GM21447 (cell line): ENCODE measurements at regions not wholly inside any gene's neighbourhood (a gene's known extent, or its start where the extent isn't known, plus 50 kb on each side); places are given as distances from the start of the nearest gene placed in this dataset.
"Not testable (repeated sequence)": the region's sequence is repeated elsewhere in the genome, so short reads cannot be mapped to it uniquely, and the experiment has no call there.

Experiments used
- ATAC-seq: cut with Tn5 transposase; IDR thresholded peaks from one replicate; pipeline ENCODE4 v1.9.1; 2021; ENCODE audit not compliant: unreplicated experiment

DNA sequence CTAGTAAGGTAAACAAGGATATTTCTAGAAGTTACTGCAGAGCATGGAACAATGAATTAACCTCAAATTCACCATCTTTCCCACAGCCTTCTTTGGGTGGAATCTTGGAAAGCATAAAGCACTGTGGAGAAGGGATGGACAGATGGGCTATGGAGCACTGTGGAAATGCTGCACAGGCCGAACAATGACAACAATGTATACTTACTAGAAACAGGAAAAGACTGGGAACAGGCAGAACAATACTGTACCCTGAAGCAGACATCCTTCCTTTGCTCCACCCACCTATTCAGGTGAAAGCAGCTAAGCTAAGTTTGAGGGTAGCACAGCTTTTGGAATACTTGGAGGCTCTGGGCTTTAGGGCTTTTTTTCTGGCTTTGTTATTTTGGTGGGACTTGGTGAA, 250.6 kb upstream of the KLF8 start:
- no peak for ATAC-seq

DNA sequence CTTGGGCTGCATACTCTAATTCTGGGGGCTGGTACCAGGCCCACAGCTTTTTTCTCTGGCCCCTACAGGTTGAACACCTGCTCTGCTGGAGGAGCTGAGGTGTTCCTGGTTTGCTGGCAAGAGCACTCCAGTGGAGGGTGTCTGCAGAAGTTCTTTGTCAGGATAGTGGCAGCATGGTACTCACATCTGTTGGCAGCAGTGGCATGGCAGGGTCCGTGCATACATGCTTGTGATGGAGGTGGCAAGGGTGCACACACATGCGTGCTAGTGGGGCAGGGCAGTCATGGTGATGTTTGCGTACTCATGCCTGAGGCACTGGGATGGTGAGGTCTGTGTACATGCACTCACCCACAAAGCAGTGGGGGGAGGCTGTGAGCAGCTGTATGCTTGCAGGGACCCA, 235.5 kb upstream of the KLF8 start:
- no peak for ATAC-seq

DNA sequence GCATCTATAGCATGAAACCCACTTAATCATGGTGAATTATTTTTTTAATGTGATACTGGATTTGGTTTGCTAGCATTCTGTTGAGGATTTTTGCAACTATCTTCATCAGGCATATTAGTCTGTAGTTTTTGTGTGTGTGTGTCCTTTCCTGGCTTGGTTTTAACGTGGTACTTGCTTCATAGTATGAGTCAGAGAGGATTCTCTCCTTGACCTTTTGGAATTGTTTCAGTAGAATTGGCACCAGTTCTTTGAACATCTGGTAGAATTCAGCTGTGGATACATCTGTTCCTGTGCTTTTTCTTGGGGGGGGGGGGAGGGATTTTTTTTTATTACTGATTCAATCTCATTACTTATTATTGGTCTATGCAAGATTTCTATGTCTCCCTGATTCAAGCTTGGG, 232.0 kb upstream of the KLF8 start:
- ATAC-seq, result no peak

DNA sequence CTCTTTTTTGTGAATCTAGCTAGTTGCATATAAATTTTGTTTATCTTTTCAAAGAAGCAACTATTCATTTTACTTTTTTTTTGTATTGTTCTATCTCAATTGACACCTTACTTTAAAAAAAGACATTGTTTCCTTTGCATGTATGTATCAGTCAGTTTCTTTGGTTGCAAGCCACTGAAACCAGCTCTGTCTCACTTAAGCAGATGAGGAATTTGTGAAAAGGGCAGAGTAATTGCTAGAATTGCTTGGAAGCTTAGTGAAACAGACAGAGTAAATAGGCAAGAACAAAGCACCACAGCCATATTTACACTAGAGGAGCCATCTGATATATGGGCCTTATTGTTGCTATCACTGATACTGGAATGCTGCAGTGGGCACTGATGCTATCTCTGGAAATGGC, 231.4 kb upstream of the KLF8 start:
- no peak for ATAC-seq

DNA sequence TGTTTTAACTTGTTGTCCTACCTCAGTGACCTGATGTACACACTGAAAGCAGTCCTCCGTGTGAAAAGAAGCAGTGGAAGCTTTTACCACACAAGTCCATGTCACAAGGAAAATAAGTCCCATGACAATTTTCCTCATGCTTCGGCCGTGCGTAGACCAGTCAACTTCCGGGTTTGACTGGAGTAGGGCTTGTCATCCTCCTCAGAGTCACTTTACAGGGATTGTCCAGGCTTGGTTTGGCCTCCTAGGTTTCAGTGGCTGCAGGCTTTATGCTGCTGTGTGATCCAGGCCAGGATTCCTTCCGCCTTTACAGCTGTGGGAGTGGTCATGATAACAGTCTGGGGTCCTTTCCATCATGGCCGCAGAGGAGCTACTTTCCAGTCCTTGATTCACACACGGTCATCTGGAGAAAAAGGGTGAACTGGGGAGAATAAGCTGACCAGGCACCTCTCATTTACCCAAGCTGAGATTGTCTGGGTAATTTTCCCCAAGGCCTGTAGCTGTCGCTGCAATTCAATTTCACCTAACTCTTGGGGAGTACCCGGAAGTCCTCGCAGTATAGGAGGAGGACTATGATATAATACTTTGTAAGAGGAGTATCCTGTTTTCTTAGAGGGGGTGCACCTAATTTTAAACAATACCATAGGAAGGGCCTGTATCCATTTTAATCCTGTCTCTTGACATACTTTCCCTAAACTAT, 206.1 kb upstream of the KLF8 start:
- no peak for ATAC-seq

DNA sequence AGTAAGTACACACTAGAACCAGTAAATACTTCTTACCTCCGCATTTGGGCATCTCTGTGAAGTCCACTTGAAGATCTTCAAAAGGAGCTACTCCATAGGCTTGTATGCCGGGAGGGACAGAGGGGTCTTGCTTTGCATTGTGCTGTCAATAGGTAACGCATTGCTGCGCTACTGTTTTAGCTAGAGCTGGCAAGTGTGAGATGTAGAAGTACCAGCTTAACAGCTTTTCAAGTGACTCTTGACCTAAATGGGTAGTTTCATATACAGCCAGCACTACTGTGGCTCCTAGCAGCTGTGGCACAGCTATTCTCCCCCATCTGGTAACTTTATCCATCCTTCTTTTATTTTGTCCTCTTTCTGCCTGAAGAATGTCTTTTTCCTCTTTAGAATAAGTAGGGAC, 205.3 kb upstream of the KLF8 start:
- ATAC-seq, result no peak

DNA sequence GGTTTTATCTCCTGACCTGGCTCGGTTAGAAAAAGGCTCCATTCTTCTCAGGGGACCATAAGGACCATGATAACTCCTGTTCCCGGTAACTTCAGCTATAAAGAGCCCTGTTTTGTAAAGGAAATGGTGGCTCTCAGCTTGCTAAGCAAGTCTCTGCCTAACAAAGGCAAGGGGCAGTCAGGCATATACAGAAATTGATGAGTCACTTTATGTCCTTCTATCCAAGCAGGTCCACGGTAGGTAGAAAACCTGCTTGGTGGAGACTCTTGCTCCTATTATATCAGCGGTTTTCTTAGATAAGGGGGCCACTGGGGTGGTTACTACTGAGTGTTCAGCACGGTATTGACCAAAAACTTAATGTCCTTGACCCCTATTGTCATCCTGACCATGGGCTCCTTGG, 203.0 kb upstream of the KLF8 start:
- ATAC-seq, result no peak

DNA sequence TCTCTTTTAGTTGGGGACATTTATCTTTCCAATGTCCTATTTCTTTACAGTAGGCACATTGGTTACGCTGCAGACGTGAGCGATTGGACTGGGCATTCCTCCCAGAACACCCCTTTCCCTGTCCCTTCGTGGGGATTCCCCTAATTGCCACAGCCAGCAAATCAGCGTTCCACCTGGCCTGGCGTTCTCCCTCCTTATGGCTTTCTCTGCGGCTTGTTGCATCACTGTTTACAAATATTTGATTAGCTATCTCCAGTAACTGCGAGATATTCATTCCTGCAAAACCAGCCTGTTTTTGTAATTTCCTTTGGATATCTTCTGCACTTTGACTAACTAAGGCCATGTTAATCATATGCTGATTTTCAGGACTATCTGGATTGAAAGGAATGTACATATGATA, 202.5 kb upstream of the KLF8 start:
- ATAC-seq, result no peak

DNA sequence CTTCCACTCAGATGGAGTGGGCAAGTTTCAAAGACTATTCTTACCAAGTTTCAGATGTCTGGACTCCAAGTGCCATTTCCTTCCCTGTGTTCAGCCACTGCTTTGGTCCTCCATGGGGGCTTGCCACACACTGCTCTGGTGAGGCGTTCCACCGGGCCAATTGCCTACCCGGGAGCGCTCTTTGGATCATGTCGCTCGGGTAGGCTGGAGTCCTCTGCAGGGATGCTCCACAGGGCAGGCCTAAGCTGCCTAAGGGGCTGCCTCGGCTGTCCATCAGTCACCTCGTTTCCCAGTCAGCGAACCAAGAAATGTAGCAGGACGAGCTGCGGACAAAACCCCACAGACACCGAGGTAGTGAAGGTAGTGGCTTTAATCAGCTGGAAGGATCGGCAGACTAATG, 200.7 kb upstream of the KLF8 start:
- no peak for ATAC-seq

DNA sequence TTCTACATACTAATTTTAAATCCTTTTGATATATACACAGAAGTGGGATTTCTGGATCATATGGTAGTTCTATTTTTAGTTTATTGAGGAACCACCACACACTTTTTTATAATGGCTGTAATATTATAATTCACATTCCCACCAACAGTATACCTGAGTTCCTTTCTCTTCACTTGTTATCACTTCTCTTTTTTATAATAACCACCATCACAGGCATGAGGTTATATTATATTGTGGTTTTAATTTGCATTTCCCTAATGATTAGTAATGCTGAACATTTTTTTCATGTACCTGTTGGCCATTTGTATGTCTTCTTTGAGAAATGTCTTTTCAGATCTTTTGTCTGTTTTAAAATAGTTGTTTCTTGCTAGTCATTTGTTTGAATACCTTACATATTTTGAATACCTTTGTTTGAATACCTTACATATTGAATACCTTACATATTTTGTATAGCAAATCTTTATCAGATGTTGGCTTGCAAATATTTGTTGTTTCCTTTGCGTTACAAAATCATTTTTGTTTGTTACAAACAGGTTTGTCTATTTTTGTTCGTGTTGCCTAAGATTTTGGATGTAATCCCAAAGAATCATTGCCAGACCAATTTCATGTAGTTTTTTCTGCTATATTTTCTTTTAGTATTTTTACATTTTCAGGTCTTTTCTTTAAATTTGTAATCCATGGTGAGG, 198.5 kb upstream of the KLF8 start:
- no peak for ATAC-seq

DNA sequence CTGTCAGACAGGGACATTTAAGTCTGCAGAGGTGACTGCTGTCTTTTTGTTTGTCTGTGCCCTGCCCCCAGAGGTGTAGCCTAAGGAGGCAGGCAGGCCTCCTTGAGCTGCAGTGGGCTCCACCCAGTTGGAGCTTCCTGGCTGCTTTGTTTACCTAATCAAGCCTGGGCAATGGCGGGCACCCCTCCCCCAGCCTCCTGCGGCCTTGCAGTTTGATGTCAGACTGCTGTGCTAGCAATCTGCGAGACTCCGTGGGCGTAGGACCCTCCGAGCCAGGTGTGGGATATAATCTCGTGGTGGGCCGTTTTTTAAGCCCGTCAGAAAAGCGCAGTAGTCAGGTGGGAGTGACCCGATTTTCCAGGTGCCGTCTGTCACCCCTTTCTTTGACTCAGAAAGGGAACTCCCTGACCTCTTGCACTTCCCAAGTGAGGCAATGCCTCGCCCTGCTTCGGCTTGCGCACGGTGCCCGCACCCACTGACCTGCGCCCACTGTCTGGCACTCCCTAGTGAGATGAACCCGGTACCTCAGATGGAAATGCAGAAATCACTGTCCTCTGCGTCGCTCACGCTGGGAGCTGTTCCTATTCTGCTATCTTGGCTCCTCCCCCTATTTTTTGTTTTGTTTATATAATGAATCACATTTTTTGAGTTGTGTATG, 179.4 kb upstream of the KLF8 start:
- ATAC-seq, result not testable (repeated sequence)

DNA sequence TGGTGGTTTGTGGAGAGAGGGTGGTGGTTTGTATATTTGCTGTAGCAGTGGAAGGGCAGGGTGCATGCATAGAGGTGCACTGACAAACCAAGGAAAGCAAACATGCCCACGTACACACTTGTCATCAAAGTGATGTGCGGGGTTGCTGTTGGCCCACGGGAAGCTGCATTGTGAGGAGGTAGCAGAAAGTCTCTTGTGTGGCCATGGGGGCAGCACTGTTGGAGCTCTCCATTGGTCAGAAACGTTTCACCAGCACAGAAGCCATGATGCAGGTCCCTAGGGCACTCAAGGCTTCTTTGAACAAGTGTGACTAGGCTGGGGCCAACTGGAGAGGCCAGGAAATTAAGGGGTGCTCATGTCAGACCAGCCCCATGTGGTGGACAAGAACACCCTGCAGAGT, 174.8 kb upstream of the KLF8 start:
- no peak for ATAC-seq

DNA sequence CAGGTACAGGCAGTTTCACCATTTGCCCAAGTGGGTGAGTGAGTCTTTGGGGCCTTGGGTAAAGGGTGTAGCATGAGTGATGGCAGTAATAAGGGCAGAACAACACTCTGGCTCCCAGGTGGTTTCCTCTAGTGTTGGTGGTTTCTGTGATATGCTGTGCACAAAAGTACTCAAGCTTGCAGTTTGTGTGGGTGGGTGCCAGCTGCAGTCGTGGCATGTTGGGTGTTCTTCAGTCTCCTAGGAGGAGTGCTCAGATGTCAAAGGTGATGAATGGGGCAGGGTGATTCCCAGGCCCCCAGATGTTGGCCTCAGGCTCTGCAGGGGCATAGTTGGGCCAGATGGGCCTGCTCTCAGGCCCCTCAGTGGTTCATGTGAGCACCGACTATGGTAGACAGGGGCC, 166.1 kb upstream of the KLF8 start:
- peak; percentile 69 for ATAC-seq

DNA sequence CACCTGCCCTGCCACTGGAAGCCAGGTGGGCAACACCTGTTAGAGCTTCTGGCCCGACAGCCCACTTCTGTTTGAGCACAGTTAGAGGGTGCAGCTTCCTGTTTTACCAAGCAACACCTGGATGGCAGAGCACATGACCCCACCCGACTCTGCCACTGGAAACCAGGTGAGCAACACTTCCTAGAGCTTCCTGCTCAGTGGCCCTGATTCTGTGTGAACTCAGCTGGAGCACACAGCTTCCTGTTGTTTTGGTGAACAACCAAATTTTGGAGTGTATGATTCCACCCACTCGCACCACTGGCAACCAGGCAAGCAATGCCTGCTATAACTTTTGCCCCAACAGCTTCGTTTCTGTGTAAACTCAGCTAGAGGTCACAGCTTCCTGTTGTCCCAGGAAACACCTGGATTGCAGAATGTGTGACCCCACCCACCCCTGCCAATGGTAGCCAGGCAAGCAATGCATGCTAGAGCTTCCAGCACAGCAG, 163.8 kb upstream of the KLF8 start:
- peak; percentile 47 for ATAC-seq

DNA sequence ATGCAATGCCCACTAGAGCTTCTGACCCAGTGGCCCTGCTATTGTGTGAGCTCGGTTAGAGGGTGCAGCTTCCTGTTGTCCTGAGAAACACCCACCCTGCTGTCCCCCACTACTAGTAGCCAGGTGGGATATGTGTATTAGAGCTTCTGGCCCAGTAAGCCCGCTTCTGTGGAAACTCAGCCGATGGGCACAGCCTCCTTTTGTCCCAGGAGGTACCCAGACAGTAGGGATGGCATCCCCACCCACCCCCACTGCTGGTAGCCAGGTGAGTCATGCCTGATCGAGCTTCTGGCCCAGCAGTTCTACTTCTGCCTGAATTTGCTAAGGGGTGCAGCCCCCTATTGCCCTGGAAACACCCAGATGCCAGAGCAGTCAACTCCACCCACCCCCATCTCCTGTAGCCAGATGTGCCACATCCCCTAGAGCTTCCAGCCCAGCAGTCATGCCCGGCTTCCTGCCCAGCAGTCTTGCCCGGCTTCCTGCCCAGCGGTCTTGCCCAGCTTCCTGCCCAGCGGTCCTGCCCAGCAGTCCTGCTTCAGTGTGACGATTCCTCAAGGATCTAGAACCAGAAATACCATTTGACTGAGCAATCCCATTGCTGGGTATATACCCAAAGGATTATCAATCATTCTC, 162.7 kb upstream of the KLF8 start:
- no peak for ATAC-seq

DNA sequence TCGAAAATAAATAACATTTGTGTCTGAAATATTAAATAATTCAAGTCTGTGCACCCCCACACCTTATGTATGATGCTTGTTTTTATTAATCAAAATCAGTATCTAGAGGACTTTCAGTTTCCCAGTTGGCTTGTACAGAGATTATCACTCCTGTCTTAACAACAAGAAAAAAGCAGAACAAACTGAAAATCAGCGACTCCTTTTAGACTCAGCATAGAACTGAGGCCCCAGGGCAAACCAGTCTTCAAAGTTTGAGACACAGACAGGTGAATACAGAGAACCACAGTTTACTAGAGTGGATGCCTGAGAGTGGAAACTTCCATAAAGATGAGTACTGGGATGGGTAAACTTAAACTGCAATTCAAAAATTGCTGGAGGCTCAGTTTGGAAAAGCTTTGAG, 142.8 kb upstream of the KLF8 start:
- ATAC-seq, result no peak

DNA sequence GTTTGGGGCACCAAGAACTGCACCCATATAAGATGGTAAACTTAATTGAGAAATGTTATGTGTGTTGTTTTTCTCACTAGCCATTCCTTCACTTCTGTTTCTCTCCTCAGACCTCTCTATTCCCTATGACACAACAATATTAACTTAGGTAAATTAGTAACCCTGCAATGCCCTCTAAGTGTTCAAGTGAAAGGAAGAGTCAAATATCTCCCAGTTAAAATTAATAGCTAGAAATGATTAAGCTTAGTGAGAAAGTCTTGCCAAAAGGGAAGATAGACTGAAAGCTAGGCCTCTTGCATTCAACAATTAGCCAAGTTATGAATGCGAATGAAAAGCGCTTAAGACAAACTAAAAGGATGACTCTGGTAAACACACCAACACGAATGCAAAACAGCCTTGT, 132.9 kb upstream of the KLF8 start:
- ATAC-seq, result no peak

DNA sequence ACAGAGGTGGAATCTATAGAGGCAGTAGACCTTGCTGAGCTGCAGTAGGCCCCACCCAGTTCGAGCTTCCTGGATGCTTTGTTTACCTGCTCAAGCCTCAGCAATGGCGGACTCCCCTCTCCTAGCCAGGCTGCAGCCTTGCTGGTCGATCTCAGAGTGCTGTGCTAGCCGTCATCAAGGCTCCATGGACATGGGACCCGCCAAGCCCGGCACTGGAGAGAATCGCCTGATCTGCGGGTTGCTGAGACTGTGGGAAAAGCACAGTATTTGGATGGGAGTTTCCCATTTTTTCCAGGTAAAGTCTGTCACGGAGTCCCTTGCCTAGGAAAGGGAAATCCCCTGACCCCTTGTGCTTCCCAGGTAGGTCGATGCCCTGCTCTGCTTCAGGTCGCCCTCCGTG, 124.8 kb upstream of the KLF8 start:
- no peak for ATAC-seq

DNA sequence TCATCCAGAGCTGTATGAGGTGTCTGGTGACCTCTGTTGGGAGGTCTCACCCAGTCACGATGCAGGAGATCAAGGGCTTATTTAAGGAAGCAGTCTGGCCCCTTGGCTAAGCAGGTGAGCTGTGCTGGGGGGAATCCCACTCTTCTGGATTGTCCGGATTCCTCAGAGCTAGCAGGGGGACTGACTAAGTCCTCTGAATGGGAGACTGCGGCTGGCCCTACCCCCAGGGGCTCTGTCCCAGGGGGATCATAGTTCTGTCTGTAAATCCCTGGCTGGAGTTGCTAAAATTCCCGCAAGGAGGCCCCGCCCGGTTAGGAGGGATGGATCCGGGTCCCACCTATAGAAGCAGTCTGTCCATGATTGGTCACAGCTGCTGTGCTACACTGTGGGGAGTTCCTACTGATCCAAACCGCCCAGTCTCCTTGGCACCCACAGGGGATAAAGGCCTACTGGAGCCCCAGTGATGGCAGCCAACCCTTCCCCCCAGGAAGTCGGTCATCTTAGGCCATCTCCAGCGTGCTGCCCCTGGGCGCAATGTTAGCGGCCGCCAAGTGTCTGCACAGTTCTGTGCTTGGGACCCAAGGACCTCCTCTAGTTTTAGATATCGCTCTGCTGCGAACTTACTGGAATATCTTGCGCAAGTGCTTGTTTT, 118.2 kb upstream of the KLF8 start:
- ATAC-seq, result no peak

DNA sequence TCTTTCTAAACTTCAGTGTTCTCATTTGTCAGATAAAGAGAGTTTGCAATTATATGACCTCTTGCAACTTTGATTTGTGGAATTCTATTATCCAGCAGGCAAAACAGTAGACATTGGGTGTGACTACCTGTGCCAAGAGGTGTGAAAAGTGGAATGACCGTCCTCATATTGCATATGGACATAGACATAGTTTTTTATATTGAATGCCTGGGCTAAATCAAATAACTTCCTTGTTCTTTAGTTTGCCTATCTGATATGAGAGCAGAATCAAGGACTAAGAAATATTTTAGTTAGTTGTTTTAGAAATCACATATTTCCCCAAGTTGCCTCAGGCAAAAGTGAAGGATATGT, 117.7 kb upstream of the KLF8 start:
- ATAC-seq, result no peak

DNA sequence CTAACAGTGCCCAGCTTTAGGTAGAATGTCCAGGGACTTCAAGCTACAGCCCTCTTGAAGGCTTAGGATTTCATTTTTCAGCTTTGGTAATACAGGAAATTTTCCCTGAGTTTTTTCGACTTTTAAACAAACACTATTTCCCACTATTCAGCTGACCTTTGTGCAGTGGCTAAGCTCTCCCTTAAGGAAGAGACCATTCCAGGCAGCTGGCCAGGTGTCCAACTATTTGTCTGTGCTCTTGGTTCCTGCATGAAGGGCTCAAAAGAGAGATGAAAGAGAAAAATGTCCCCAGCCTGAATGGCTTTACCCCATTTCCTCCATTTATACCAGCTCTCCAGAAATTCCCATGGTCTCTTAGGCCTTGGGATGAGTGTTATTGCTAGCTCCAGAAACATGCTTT, 111.9 kb upstream of the KLF8 start:
- no peak for ATAC-seq
